Osteoblast (primary cell): ENCODE measurements at regions not wholly inside any gene's neighbourhood (a gene's known extent, or its start where the extent isn't known, plus 50 kb on each side); places are given as distances from the start of the nearest gene placed in this dataset.

Experiments
- DNase-seq: peaks from one replicate; pipeline ENCODE4 v3.0.0; 2011; ENCODE audit warnings: low spot score, mixed read lengths; ENCODE audit not compliant: insufficient read length; ENCODE audit errors: missing footprints
- H2AFZ ChIP-seq: 2 replicates; pipeline ENCODE4 v1.6.0; 2011; ENCODE audit warnings: mild to moderate bottlenecking, low read length
- H3K27ac ChIP-seq: 2 replicates; pipeline ENCODE4 v1.5.1; 2011; ENCODE audit warnings: mild to moderate bottlenecking, low read depth, low read length, moderate library complexity
- H3K27me3 ChIP-seq: 2 replicates; pipeline ENCODE4 v1.6.0; 2012; ENCODE audit warnings: mild to moderate bottlenecking, control low read depth, inconsistent platforms, low read length, moderate library complexity; ENCODE audit not compliant: insufficient read depth
- H3K36me3 ChIP-seq: 2 replicates; pipeline ENCODE4 v1.5.1; 2011; ENCODE audit warnings: mild to moderate bottlenecking, low read length, control low read depth, moderate library complexity; ENCODE audit not compliant: insufficient read depth
- H3K4me1 ChIP-seq: 2 replicates; pipeline ENCODE4 v1.5.1; 2011; ENCODE audit warnings: mild to moderate bottlenecking, low read length, control low read depth, moderate library complexity; ENCODE audit not compliant: insufficient read depth
- H3K4me2 ChIP-seq: 2 replicates; pipeline ENCODE4 v1.6.0; 2011; ENCODE audit warnings: mild to moderate bottlenecking, low read length; ENCODE audit not compliant: insufficient read depth
- H3K4me3 ChIP-seq: fragments of 200-600 bp; sonication (generic); 3 replicates; pipeline ENCODE4 v1.5.1; 2012; ENCODE audit warnings: mild to moderate bottlenecking, low read length, inconsistent platforms; ENCODE audit not compliant: insufficient read depth
- H3K79me2 ChIP-seq: 2 replicates; pipeline ENCODE4 v1.6.0; 2012; ENCODE audit warnings: mild to moderate bottlenecking, low read length, control low read depth, inconsistent platforms; ENCODE audit not compliant: insufficient read depth
- H3K9me3 ChIP-seq: 2 replicates; pipeline ENCODE4 v1.5.1; 2011; ENCODE audit warnings: low read depth, low read length, control low read depth
- H4K20me1 ChIP-seq: 2 replicates; pipeline ENCODE4 v1.6.0; 2012; ENCODE audit warnings: mild to moderate bottlenecking, low read length, control low read depth; ENCODE audit not compliant: insufficient read depth
- TF ChIP-seq, protein P1 (sequence below): IDR thresholded peaks from 2 replicates; pipeline ENCODE4 v1.5.1; 2011; ENCODE audit warnings: mild to moderate bottlenecking, low read depth, low read length, moderate library complexity; ENCODE audit errors: extremely low read depth

DNA sequence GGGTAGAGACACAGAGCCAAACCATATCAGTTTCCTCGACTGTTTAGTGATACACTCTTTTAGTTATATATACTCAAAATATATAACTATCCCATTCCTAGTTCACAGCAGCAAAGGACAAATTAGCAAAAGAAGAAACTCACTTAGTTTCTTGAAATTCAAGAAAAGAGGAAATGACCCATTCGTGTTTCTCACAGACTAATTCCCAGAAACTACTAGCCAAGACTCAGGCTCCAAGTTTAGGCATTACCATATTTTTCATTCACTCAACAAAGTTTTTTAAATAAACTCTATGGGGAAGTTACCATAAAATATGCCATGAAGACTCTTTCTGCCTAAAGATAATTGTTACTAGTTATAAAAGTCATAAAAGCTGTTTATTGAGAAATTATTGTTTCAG lies 152.3 kb upstream of the DAAM1 start:
- TF ChIP-seq, protein P1, sequence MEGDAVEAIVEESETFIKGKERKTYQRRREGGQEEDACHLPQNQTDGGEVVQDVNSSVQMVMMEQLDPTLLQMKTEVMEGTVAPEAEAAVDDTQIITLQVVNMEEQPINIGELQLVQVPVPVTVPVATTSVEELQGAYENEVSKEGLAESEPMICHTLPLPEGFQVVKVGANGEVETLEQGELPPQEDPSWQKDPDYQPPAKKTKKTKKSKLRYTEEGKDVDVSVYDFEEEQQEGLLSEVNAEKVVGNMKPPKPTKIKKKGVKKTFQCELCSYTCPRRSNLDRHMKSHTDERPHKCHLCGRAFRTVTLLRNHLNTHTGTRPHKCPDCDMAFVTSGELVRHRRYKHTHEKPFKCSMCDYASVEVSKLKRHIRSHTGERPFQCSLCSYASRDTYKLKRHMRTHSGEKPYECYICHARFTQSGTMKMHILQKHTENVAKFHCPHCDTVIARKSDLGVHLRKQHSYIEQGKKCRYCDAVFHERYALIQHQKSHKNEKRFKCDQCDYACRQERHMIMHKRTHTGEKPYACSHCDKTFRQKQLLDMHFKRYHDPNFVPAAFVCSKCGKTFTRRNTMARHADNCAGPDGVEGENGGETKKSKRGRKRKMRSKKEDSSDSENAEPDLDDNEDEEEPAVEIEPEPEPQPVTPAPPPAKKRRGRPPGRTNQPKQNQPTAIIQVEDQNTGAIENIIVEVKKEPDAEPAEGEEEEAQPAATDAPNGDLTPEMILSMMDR: no peak
- peaks cover 4% of the 10 kb centered on the region for H3K4me1 ChIP-seq
- H2AFZ ChIP-seq: no peak overlapping the region
- no peaks in the 10 kb centered on the region for H3K9me3 ChIP-seq
- no peaks in the 10 kb centered on the region for H3K36me3 ChIP-seq
- no peak overlapping the region for H3K27ac ChIP-seq
- no peaks in the 10 kb centered on the region for H3K27me3 ChIP-seq
- no peak overlapping the region for H3K4me3 ChIP-seq
- no peaks in the 10 kb centered on the region for H3K79me2 ChIP-seq
- no peak overlapping the region for H3K4me2 ChIP-seq
- no peaks in the 10 kb centered on the region for H4K20me1 ChIP-seq
- no peak for DNase-seq

DNA sequence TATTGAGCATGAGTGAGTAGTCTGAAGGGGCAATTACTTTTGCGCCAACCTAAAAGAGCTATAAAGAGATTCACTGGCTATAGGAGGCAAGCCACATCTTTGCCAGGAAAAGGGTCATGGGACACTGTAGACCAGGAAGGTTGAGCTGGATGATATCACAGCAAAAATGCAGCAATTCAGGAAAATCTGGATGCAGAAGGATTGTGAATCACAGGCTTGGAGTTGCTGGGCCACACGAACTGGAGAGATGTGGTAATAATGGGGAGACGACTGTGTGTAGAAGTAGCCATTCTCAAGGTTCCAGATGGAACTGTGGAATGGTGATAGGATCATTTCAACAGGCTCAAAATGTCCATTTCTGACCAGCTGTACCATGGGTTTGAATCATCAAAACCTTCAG lies 151.4 kb upstream of the DAAM1 start:
- Histone ChIP-seq H4K20me1 (no peaks in the 10 kb centered on the region), H3K4me1 (peaks cover 4% of the 10 kb centered on the region), H3K27ac (no peak overlapping the region), H3K36me3 (no peaks in the 10 kb centered on the region), H3K9me3 (no peaks in the 10 kb centered on the region), H2AFZ (no peak overlapping the region), H3K27me3 (no peaks in the 10 kb centered on the region), H3K4me3 (no peak overlapping the region), H3K4me2 (no peak overlapping the region), H3K79me2 (no peaks in the 10 kb centered on the region)
- TF ChIP-seq, protein P1: no peak
- DNase-seq: no peak

DNA sequence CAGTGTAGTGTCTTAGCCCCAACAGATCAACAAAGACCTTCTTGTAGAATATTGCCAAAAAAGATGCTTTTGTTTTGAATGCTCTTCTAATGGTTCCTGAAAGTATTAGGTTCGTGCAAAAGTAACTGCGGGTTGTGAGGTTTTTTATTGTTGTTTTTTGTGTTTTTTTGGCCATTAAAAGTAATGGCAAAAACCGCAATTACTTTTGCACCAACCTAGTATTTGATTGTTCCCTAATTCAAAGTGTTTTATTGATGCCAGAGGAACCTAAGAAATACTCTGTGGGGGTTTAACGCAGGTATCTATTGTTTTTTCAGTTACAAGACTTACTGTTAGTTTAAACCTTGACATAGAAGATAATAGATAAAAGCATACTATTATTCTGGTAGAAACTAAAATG lies 150.8 kb upstream of the DAAM1 start:
- Histone ChIP-seq H3K79me2 (no peaks in the 10 kb centered on the region), H3K4me3 (no peak overlapping the region), H3K4me1 (peaks cover 4% of the 10 kb centered on the region), H3K27me3 (no peaks in the 10 kb centered on the region), H3K9me3 (no peaks in the 10 kb centered on the region), H3K4me2 (no peak overlapping the region), H4K20me1 (no peaks in the 10 kb centered on the region), H3K27ac (no peak overlapping the region), H3K36me3 (no peaks in the 10 kb centered on the region), H2AFZ (no peak overlapping the region)
- no peak for DNase-seq
- TF ChIP-seq, protein P1: no peak

DNA sequence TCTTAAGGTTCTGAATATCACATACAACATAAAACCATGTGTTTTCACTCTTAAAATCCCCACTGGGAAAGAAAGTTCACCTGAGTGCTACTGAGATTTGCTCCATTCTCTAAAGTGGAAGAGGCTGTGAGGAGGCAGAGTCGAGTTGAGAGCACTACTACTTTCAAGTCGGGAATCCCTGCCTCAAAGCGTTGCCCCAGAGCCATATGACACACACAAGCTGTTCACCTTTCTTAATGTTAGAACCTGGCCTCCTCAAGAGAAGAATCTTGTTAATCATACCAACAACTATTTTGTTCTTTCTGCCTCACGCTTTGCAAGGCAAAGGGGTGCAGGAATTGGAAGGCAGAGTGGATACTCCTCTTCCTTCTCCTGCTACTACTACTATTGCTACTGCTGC lies 149.7 kb upstream of the DAAM1 start:
- no peak overlapping the region for H3K4me2 ChIP-seq
- no peak overlapping the region for H3K27ac ChIP-seq
- H3K9me3 ChIP-seq: no peaks in the 10 kb centered on the region
- no peak for DNase-seq
- no peaks in the 10 kb centered on the region for H3K36me3 ChIP-seq
- H3K4me1 ChIP-seq: no peaks in the 10 kb centered on the region
- no peaks in the 10 kb centered on the region for H3K79me2 ChIP-seq
- H2AFZ ChIP-seq: no peak overlapping the region
- TF ChIP-seq, protein P1: no peak
- no peaks in the 10 kb centered on the region for H4K20me1 ChIP-seq
- no peaks in the 10 kb centered on the region for H3K27me3 ChIP-seq
- H3K4me3 ChIP-seq: no peak overlapping the region
